Caco-2 (cell line): ENCODE measurements at regions not wholly inside any gene's neighbourhood (a gene's known extent, or its start where the extent isn't known, plus 50 kb on each side); places are given as distances from the start of the nearest gene placed in this dataset.

Source experiments
- BruUV-seq: library from RNA; stranded (reverse); fragments of 400-500 nt; replicated peaks from 2 replicates; lab custom pipeline; 2021; lab: Mats Ljungman, UMichigan
- CTCF ChIA-PET: fragments of 300-600 bp; sonication (Branson Sonifier 250); formaldehyde crosslinking; loops from one replicate; lab custom pipeline; 2022; ENCODE audit warnings: antibody characterized with exemption; lab: Charles Lee
- POLR2A ChIA-PET: fragments of 300-600 bp; sonication (Branson Sonifier 250); formaldehyde crosslinking; loops from one replicate; lab custom pipeline; 2022; ENCODE audit warnings: antibody characterized with exemption; lab: Charles Lee
- DNase-seq, 2 experiments: peaks; one replicate each; pipeline versions ENCODE4 v3.0.0 to v3.0.0-alpha.2; 2020 to 2022
- H3K27me3 ChIP-seq: replicated peaks from 2 replicates; pipeline ENCODE4 v1.6.0; 2011; ENCODE audit warnings: low read length; ENCODE audit not compliant: control insufficient read depth, insufficient read depth
- H3K36me3 ChIP-seq: 2 replicates; pipeline ENCODE4 v1.5.1; 2011; ENCODE audit warnings: low read length; ENCODE audit not compliant: control insufficient read depth, insufficient read depth
- H3K4me1 ChIP-seq: fragments of 250-450 bp; sonication (Bioruptor Pico); 2 replicates; pipeline ENCODE4 v1.5.1; 2020; ENCODE audit warnings: mild to moderate bottlenecking
- H3K4me3 ChIP-seq: 2 replicates; pipeline ENCODE4 v1.5.1; 2011; ENCODE audit warnings: low read depth, mild to moderate bottlenecking, control low read depth, low read length
- H3K9me3 ChIP-seq: fragments of 250-450 bp; sonication (Bioruptor Pico); 2 replicates; pipeline ENCODE4 v1.5.1; 2020; ENCODE audit warnings: mild to moderate bottlenecking, moderate library complexity
- H3K27ac Mint-ChIP-seq: one replicate; pipeline ENCODE4 v1.8.0; 2022; ENCODE audit warnings: mixed read lengths; ENCODE audit not compliant: unreplicated experiment
- H3K27me3 Mint-ChIP-seq: one replicate; pipeline ENCODE4 v1.8.0; 2022; ENCODE audit warnings: mixed read lengths; ENCODE audit not compliant: insufficient read depth, unreplicated experiment
- H3K36me3 Mint-ChIP-seq: one replicate; pipeline ENCODE4 v1.8.0; 2022; ENCODE audit warnings: mild to moderate bottlenecking, mixed read lengths; ENCODE audit not compliant: insufficient read depth, unreplicated experiment
- H3K4me1 Mint-ChIP-seq: one replicate; pipeline ENCODE4 v1.8.0; 2022; ENCODE audit warnings: low read depth, mixed read lengths; ENCODE audit not compliant: unreplicated experiment
- H3K4me3 Mint-ChIP-seq: one replicate; pipeline ENCODE4 v1.8.0; 2022; ENCODE audit warnings: mild to moderate bottlenecking, moderate library complexity, mixed read lengths; ENCODE audit not compliant: unreplicated experiment
- H3K9me3 Mint-ChIP-seq: one replicate; pipeline ENCODE4 v1.8.0; 2022; ENCODE audit warnings: mixed read lengths; ENCODE audit not compliant: unreplicated experiment
- CTCF ChIP-seq, 2 experiments: fragments of 200-600 bp in 1 of 2; IDR thresholded peaks; 1 replicate in 1 of 2; 2 replicates in 1 of 2; pipeline versions ENCODE4 v1.5.1 to v1.8.0; 2011 to 2022; ENCODE audit warnings: antibody characterized with exemption in 1 of 2, control low read depth in 1 of 2, inconsistent platforms in 1 of 2, low read depth in 1 of 2, low read length in 1 of 2, mild to moderate bottlenecking in 1 of 2, moderate library complexity in 1 of 2; ENCODE audit not compliant: insufficient read depth in 1 of 2, severe bottlenecking in 1 of 2, unreplicated experiment in 1 of 2
- intact Hi-C: fragments of 100-400 bp; cut with micrococcal nuclease; formaldehyde crosslinking; loops from one replicate; pipeline ENCODE4 v1.10.0; 2022; ENCODE audit not compliant: unreplicated experiment

GRCh38 chrX:124203311-124203710 lies 129.1 kb upstream of the TEX13D start:
- POLR2A ChIA-PET, result no interaction called here
- Mint-ChIP-seq H3K36me3 (no peaks in the 10 kb centered on the region), H3K4me1 (no peaks in the 10 kb centered on the region), H3K27ac (no peak overlapping the region), H3K27me3 (no peaks in the 10 kb centered on the region), H3K9me3 (no peaks in the 10 kb centered on the region), H3K4me3 (no peak overlapping the region)
- Histone ChIP-seq H3K4me1 (no peaks in the 10 kb centered on the region), H3K9me3 (no peaks in the 10 kb centered on the region), H3K36me3 (no peaks in the 10 kb centered on the region), H3K4me3 (no peak overlapping the region), H3K27me3 (no peaks in the 10 kb centered on the region)
- CTCF ChIA-PET, result no interaction called here
- no TSS peak for BruUV-seq
- intact Hi-C loops, result no loop called here
- no peak for TF ChIP-seq CTCF (IDR thresholded peaks at IDR 0.05; ENCODE audit: insufficient read depth in 1 of 2, low read depth in 1 of 2, low read length in 1 of 2, severe bottlenecking in 1 of 2, unreplicated experiment in 1 of 2)
- DNase-seq, result no peak

GRCh38 chrX:124208660-124209059 lies 123.8 kb upstream of the TEX13D start:
- POLR2A ChIA-PET, result no interaction called here
- TF ChIP-seq CTCF (IDR thresholded peaks at IDR 0.05; ENCODE audit: insufficient read depth in 1 of 2, low read depth in 1 of 2, low read length in 1 of 2, severe bottlenecking in 1 of 2, unreplicated experiment in 1 of 2), result no peak
- Mint-ChIP-seq H3K4me1 (no peaks in the 10 kb centered on the region), H3K36me3 (no peaks in the 10 kb centered on the region), H3K4me3 (no peak overlapping the region), H3K27me3 (no peaks in the 10 kb centered on the region), H3K27ac (no peak overlapping the region), H3K9me3 (no peaks in the 10 kb centered on the region)
- no peaks in the 10 kb centered on the region for H3K27me3 ChIP-seq
- BruUV-seq, result no TSS peak
- no peak overlapping the region for H3K4me3 ChIP-seq
- no peak for DNase-seq
- H3K36me3 ChIP-seq, result no peaks in the 10 kb centered on the region
- CTCF ChIA-PET, result no interaction called here
- no peaks in the 10 kb centered on the region for H3K9me3 ChIP-seq
- intact Hi-C loops, result no loop called here
- no peaks in the 10 kb centered on the region for H3K4me1 ChIP-seq

- H3K27me3 Mint-ChIP-seq, result no peaks in the 10 kb centered on the region
- no peak for DNase-seq
- POLR2A ChIA-PET, result no interaction called here
- no peak overlapping the region for H3K4me3 Mint-ChIP-seq
- no peak overlapping the region for H3K27ac Mint-ChIP-seq
- H3K36me3 Mint-ChIP-seq, result no peaks in the 10 kb centered on the region
- BruUV-seq, result no TSS peak
- H3K4me1 Mint-ChIP-seq, result no peaks in the 10 kb centered on the region
- intact Hi-C loops, result loop anchor here (2.0 to 10.0 kb wide), 3 partner anchors 113 to 179 kb away; partner anchors contain the start of gene SH2D1A
- Histone ChIP-seq H3K4me3 (no peak overlapping the region), H3K4me1 (no peaks in the 10 kb centered on the region), H3K9me3 (no peaks in the 10 kb centered on the region), H3K36me3 (no peaks in the 10 kb centered on the region), H3K27me3 (no peaks in the 10 kb centered on the region)
- no peaks in the 10 kb centered on the region for H3K9me3 Mint-ChIP-seq
- no peak for TF ChIP-seq CTCF (IDR thresholded peaks at IDR 0.05; ENCODE audit: insufficient read depth in 1 of 2, low read depth in 1 of 2, low read length in 1 of 2, severe bottlenecking in 1 of 2, unreplicated experiment in 1 of 2)
- CTCF ChIA-PET, result no interaction called here
Observed at GRCh38 chrX:124209792-124210576, 122.5 kb upstream of the TEX13D start.
